G401 (cell line): ENCODE measurements at regions not wholly inside any gene's neighbourhood (a gene's known extent, or its start where the extent isn't known, plus 50 kb on each side); places are given as distances from the start of the nearest gene placed in this dataset.

Source experiments
- DNase-seq: peaks from one replicate; pipeline ENCODE4 v3.0.0-alpha.2; 2015; ENCODE audit warnings: low spot score
- in situ Hi-C: cut with HindIII; loops from 2 replicates; pipeline ENCODE4 v1.10.0; 2016; ENCODE audit warnings: low sequenced_read_pairs, mixed read lengths

DNA sequence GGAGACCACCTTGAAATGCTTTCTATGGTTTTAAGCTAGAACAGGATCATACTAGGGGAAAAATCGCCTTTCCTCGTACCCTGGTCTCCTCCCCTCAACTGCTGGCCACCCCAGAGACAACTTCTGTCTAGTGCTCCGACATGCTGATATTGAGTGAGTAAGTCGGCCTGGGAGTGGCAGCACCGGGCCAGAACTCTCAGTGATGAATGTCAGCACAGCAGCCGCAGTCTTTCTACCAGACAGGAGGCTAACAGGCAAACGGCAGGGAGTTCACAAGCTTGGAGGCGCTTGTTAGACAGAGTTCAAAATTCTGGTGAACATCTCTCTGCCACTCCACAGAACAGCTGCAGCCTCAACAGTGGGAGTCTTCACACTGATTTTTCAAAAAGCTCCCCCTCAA lies 716.9 kb downstream of the ADGRL2 start:
- no peak for DNase-seq
- in situ Hi-C loops = no loop called here

DNA sequence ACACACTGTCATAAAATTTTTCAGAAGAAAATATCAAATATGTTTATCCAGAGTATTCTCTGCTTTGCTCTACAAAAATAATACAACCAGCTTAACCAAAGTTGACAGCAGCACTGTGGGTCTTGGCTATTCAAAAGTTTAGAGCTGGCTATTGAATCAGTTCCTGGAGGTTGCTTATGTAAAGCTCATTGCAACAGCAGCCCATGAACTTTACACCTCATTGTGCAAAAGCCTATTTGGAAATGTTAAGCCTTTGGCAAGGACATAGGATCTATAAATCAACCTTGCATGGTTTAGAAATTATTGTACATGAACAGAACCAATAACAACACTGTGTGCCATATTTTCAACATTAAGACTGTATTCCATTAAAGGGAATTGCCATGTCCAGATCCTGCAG lies 714.9 kb downstream of the ADGRL2 start:
- no peak for DNase-seq
- in situ Hi-C loops = no loop called here

DNA sequence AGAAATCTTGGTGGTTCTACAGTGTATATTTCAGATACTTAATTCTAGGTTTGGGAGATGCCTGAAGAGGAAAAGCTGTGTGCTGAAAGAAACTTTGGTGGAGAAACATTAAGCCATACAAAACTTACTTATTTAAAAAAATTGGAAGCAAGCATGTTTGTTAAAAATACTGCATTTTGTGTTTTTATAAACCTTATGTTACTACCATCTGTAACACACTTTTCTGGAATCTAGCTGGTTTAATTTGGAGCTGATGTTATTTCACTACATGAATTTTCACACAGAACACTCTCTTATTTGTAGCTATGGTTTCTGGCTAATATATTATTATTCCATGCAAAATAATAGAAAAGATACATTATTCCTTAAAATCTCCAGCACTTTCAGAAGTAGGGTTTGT lies 710.7 kb downstream of the ADGRL2 start:
- in situ Hi-C loops = no loop called here
- no peak for DNase-seq

DNA sequence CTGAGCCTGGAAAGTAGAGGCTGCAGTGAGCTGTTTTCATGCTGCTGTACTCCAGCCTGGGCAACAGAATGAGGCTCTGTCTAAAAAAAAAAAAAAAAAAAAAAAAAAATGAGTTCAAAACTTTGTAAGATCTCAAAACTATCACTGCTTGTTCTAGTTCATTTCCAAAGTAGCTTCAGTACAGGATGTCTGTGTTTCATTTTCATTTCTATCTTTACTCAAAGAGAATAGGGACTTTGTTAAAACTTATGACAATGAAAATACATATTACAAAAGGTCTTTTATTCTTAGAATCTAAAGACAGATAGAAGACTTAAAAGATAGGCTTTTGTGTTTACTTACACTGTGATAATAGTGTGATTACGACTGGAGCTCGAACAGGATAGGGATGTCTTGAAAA lies 709.7 kb downstream of the ADGRL2 start:
- in situ Hi-C loops = no loop called here
- DNase-seq = no peak

DNA sequence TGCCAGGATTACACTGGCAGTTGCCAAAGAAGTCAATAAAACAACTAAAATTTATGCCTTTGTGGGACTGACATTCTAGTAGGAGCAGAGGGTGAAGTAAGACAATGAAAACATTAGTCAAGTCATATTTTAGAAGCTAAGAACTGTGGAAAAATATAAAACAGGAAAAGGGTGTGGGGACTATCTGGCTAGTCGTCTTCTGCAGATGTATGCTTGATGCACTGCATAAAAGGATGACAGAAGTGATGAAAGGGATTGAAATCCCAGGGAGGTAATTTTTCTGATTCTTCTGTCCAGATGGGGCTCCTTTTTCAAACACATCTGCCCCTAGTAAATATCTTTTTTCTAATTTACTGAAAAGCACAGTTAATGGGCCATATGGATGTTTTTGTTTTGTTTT lies 706.3 kb downstream of the ADGRL2 start:
- DNase-seq = no peak
- in situ Hi-C loops = no loop called here

DNA sequence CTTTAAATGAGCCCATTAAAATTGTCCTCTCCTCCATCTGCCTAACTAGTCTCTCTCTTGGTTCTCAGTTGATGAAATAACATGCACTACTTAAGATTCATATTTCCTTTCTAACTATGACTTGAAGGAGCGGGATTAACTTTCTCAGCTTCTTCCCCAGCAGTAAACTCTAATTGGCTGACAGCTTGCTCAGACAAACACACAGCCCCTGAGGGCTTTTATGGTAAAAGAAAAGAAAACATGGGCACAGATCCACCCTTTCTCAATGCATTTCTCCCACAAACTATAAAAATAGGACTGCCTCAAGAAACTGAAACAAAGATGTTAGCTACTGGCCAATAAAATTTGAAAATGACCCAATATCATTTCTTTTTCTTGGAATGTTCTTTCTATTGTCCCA lies 703.1 kb downstream of the ADGRL2 start:
- in situ Hi-C loops = loop anchor here (5.0 kb wide), 1 partner anchor 42 kb away; no protein-coding TSS in a partner anchor
- no peak for DNase-seq

DNA sequence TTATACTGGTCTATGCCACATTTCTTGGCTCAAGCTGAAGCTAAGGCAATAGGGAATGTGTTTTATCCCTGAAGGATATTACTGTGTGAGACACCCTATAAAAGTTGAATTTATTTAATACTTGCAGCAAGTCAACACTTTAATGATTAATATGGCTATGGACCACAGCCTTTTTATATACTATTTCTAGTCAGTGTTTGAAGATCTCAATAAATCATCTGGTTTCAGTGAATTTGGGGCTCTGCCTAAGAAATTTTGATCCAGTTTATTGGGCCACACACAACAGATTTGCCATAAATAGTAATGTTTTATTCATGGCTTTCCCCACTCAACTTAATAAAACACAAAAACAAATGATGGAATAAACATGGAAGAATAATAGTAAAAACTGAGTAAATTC lies 698.3 kb downstream of the ADGRL2 start:
- in situ Hi-C loops = no loop called here
- no peak for DNase-seq

DNA sequence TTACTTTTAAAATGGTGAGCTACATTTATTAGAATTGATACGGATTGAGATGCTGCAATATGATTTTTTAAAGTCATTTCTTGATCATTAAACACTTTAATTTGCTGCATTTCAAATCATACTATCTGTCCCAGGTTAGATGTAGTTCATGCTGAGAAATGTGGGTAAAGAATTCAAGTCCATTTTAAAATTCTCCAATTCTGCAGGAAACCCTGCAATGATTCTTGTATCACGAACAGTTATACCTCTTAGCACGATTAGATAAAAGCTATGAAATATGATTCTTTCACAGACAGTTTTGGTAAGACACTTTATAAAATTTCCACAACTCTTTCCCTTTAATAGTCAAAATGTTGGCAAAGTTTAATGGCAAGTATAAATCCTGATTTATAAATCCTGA lies 693.4 kb downstream of the ADGRL2 start:
- DNase-seq = no peak
- in situ Hi-C loops = no loop called here

DNA sequence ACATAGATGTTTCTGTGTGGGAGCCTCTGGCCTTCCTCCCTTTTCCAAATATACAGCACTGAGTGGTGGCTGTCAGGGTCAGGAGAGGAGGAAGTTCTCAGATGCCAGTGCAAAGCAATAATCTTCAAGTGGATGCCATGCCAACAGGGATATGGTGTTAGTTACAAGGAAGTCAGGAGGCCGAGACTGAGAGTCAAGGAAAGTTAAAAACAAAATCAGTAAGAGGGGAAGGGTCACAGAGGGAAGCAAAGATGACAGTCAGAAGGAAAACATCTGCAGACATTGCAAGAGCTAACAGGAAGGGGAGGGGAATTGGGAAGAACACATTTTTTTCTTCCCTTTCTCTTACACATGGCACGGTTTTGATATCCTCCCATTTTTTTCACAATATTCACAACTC lies 691.4 kb downstream of the ADGRL2 start:
- DNase-seq = no peak
- in situ Hi-C loops = no loop called here

DNA sequence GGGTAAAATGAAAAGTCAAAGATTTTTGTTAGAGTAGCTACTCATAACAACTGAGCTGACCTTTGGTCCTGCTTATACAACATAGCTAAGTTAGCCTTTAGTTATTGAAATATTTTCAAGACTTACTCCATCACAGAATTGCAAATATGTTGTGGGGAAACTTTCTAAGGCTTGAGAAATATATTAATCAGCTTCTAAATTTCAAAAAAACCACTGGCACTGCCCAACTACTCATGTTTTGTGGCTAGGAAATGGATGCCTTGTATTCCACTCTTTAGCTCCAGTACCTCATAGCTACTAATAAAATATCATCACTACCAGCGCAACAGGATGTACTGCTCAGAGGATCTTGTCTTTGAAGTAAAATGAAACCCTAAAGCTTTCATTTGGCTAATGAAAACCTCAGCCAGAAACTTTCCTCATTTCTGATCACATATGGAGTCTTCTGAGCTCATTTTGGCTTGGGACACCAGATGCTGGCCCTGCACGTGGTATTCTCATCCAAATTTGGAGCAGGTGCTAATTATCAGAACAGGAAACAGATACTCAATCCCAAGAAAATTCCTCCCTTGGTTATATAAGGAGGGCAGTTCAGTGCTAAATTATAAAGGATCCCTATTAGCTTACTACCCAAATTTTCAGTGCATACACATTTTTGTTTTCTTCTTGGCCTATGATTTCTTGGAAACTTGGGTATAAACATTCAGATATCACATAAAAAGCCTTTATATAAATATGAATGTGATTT lies 690.7 kb downstream of the ADGRL2 start:
- no peak for DNase-seq
- in situ Hi-C loops = no loop called here

DNA sequence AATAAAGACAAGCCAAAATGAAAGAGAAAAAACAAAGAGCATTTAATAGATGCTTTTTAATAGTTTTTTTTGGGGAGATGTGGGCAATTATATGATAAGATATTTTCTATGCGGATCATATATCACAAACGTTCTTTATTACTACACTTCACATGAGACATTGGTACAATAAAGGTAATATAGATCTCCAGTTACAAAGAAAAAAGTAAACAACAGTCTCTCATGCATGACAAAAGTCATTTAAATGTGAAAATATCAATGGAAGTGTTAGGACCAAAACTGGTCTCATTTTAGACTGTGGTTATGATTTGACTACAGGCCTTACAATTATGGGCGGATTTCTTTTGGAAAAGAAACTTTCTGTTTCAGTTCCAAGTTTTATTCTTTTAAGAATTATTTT lies 687.0 kb downstream of the ADGRL2 start:
- in situ Hi-C loops = no loop called here

DNA sequence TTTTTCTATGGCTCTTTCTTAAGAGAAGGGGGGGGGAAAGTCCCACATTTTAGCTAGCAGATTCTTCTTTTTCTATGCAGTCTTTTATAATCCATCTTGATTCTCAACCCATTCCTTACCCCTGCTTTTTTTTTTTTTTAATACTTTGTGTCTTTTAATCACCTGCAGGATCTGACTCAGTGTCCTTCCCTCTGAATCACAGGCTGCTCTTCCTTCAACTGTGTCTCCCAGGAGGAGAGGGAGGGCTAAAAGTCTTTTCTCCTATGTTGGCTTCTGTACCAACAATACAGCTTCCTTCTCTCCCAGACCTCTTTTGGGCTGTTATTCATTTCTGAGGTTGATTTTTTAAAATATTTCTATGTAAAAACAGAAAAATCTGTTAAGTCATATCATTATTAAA lies 686.2 kb downstream of the ADGRL2 start:
- no peak for DNase-seq
- in situ Hi-C loops = no loop called here

More for the DNA sequence above, 687.0 kb downstream of the ADGRL2 start:
- DNase-seq = no peak

DNA sequence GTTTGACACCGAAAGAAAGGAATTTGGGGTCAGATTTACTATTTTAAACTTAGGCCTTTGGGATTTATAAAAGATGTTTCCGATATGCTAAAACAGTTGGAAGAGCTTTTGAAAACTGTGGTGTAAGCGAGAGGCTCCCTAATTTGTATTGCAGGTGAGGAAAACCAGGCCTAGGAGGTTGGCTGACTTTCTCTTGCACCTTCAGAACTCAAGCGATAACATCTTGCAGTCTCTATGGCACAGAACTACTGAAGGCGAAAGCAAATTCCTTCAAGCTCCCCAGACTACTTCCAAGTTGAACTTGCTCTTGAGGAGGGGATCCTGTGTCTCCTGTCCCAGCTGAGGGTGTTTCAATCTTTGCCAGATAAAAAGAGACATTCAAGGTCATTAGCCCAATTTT lies 685.7 kb downstream of the ADGRL2 start:
- no peak for DNase-seq

DNA sequence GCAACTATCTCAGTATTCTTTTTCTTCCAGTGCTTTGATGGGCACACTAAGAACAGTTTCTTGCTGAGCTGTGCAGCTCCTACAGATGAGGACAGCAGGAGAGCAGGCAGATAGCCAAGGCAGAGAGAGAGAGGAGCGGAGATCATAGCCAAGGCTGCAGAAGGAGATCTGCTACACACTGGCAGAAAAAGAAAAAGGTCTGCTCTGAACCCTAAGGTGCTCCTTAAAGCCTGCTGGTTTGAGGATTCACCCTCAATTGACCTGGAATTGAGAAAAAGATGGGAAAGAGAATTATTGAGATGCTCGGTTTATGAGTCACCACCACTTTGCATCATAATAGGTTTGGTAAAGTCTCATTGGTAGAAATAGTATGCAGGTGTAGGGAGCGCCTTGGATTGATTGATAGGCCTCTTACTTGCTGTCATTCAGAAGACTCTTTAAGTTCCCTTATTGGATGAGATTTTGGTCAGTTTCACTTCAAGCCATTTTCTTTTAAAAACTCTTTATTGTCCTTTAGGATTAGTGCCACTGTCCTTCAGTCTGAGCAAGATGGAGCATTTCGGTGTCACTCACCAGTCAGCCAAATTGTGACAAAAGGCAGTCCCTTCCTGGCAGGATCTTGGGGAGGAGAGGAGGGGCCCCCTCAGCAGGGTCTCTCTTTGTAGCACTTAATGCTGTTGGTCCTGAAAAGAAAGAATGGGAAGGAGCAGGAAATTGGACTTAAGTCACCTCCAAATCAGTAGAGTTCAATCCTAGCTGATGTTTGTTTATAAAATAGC lies 685.0 kb downstream of the ADGRL2 start:
- in situ Hi-C loops = no loop called here
- peak; percentile 17 for DNase-seq

More for the DNA sequence above, 685.7 kb downstream of the ADGRL2 start:
- in situ Hi-C loops = no loop called here

DNA sequence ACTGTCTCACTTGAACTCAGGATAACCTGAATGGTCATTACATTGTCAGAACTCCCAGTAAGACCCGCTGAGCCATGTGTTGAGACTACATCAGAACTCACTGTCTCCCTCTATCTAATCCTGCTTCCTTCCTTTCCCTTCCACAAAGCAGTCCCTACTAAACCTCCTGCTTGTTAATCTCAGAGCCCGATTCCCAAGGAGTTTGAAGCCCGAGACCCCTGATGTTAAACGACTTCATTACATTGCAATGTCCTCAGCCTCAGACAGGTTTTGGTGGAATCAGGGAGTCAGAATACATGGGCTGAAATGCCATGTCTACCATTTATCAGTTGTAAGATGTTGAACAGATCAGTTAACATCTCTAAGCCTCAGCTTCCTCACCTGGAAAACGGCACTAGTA lies 682.4 kb downstream of the ADGRL2 start:
- DNase-seq = no peak
- in situ Hi-C loops = no loop called here

DNA sequence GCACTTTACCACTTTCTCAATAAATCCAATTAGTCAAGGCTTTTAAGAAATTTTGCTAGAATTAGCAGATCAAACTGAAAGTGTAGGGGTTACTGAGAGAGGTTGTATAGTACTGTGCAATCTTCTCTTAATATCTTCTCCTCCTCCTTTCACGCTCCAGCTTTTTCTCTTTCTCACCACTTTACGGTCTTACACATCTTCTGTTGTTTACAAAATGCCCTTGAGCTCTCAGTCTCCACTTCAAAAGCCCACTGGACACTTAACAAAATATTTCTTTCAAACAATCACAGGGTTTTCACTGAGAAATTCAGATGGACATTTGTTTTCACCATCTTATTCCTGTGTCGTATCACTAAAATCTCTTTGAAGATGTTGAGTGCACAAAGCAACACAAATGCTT lies 678.2 kb downstream of the ADGRL2 start:
- no peak for DNase-seq
- in situ Hi-C loops = no loop called here

DNA sequence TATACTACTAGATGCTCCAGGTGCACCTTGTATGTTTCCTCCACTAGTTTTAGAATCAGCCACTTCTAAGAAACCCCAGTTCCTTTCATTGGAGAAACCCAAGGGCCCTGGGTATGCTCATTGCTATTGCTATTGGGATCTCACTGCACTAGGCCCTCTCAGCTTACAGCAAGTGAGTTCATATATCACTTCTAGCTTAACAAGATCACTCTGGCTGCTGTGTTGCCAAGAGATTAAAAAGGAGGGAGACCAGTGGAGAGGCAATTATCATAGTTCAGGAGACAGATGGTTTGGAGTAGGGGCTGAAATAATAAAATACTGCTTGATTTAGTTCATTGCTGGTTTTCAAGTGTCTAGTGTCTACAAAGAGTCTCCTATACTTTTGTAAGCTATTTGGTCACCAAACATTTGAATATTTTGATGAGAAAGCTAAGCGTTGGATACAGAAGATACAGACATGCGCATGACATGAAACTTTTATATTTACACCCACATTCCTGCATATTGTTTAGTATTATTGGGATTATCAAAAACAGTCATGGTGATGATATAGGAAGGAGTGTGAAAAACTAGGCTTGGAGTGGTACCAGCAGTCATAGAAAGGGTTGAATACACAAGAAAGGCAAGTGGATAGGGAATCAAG lies 671.9 kb downstream of the ADGRL2 start:
- in situ Hi-C loops = no loop called here
- no peak for DNase-seq

DNA sequence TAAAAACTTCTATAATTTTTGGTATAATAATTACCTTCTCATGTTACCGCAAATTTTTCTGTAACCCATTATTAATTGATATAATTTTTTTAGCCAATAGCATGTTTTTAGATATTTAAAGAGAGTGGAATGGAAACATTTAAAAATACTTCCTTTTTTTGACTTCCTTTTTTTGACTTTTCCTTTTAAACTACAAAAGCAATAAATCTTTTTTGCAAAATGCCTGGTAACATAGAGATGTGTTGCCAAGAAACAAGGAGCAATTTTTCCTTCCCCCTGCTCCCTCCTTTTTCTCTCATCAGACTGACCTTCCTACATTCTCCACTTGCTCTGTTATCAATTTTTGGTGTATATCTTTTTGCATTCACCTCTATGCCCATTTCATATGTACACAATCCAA lies 666.2 kb downstream of the ADGRL2 start:
- in situ Hi-C loops = no loop called here
- no peak for DNase-seq

DNA sequence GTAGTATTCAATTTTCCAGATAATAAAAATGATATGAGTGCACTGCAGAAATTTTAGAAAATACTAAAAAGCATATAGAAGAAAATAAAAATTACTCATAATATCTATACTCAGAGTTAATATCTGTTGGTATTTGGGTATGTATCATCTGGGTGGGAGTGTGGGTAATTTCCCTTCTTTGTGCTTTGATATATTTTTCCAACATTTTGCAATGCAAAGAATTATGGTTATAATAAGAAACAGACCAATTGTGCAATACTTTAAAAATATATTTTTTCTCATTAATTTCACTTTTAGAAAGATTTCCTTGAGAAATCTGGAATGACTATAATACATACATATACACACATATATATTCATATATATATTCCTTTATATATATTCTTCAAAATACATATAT lies 665.7 kb downstream of the ADGRL2 start:
- no peak for DNase-seq
- in situ Hi-C loops = no loop called here

DNA sequence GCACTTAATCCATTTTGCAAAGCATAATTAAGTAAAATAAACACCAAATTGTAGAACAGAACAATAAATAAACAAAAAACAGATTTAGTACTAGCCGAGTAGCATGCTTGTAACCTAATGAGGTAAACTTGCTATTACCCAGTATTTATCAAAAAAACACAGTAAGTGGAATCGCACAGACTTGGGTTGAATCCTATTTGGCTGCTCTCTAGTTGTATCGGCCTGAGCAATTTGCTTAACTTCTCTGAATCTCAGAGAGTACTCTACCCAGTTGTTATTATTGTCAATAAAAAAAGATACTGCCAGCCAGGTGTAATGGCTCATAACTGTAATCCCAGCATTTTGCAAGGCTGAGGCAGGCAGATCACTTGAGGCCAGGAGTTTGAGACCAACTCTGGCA lies 664.3 kb downstream of the ADGRL2 start:
- in situ Hi-C loops = no loop called here
- DNase-seq = no peak
